Stomach (tissue), 8 donors: ENCODE measurements at regions not wholly inside any gene's neighbourhood (a gene's known extent, or its start where the extent isn't known, plus 50 kb on each side); places are given as distances from the start of the nearest gene placed in this dataset.

ENCODE experiments used
- DNase-seq, 2 donors: peaks; one replicate each; pipeline versions ENCODE4 v3.0.0 to v3.0.0-alpha.2; 2013 to 2019
- H3K27ac ChIP-seq, 5 donors: fragments of 200-600 bp in 4 of 5; sonication (generic) in 4 of 5; one replicate each; pipeline ENCODE4 v1.5.1; 2013 to 2019; ENCODE audit warnings: mild to moderate bottlenecking in 1 of 5, moderate library complexity in 1 of 5
- H3K27me3 ChIP-seq, 3 donors: fragments of 200-600 bp; sonication (generic); one replicate each; pipeline ENCODE4 v1.5.1; 2017 to 2019; ENCODE audit warnings: mixed run types in 1 of 3
- H3K36me3 ChIP-seq, 4 donors: fragments of 200-600 bp; sonication (generic); 1 replicate in 3 of 4; 2 replicates in 1 of 4; pipeline ENCODE4 v1.5.1; 2016 to 2019
- H3K4me1 ChIP-seq, 4 donors: fragments of 200-600 bp; sonication (generic); one replicate each; pipeline ENCODE4 v1.5.1; 2016 to 2019
- H3K4me3 ChIP-seq, 4 donors: fragments of 200-600 bp; sonication (generic) in 3 of 4; one replicate each; pipeline ENCODE4 v1.5.1; 2016 to 2019; ENCODE audit warnings: mild to moderate bottlenecking in 1 of 4
- H3K9me3 ChIP-seq, 4 donors: fragments of 200-600 bp; sonication (generic); one replicate each; pipeline ENCODE4 v1.5.1; 2016 to 2019
- CTCF ChIP-seq, 7 experiments: fragments of 450-650 bp in 4 of 7; fragments of 200-600 bp in 3 of 7; sonication (generic) in 3 of 7; IDR thresholded peaks; one replicate each; pipeline ENCODE4 v1.5.1; 2016 to 2019; ENCODE audit warnings: antibody characterized with exemption in 7 of 7, control low read depth in 2 of 7, mild to moderate bottlenecking in 1 of 7
- EP300 ChIP-seq: sonication (generic); formaldehyde crosslinking; IDR thresholded peaks from one replicate; pipeline ENCODE4 v1.6.1; 2017; ENCODE audit warnings: antibody characterized with exemption
- POLR2A ChIP-seq, 4 donors: fragments of 450-650 bp; IDR thresholded peaks; one replicate each; pipeline ENCODE4 v1.6.1; 2016; ENCODE audit warnings: antibody characterized with exemption in 4 of 4, control low read depth in 2 of 4, mild to moderate bottlenecking in 1 of 4, moderate library complexity in 1 of 4
- POLR2AphosphoS5 ChIP-seq, 3 donors: sonication (generic); formaldehyde crosslinking; IDR thresholded peaks; one replicate each; pipeline ENCODE4 v1.6.1; 2016; ENCODE audit warnings: antibody characterized with exemption in 3 of 3
- WGBS, 5 donors: extraction: QIAGEN DNeasy Blood & Tissue Kit in 3 of 5; methylation state at CpG; one replicate each; pipeline versions ENCODE4 v1.1.5 to v1.1.7; 2013 to 2018; 5-methylcytosine and 5-hydroxymethylcytosine counted together
- intact Hi-C: fragments of 100-400 bp; cut with DNase I; formaldehyde crosslinking; loops from one replicate; pipeline ENCODE4 v1.15.1; 2023; ENCODE audit warnings: low total_unique reads
- donor health status: healthy with polysubstance abuse.
- donor health status: Bipolar disorder and iron deficiency.
- donor health status: healthy.

GRCh38 chr4:125948021-125948420, 633.3 kb downstream of the FAT4 start:
- WGBS, 5 donors: 58 to 79% (median 74%) methylated on average over 4 of the region's 4 CpGs
- H3K27me3 ChIP-seq: no peaks in the 10 kb centered on the region
- TF ChIP-seq POLR2A (IDR thresholded peaks at IDR 0.05) (no peak), EP300 (no peak), POLR2AphosphoS5 (IDR thresholded peaks at IDR 0.05) (no peak), CTCF (IDR thresholded peaks at IDR 0.05) (no peak)
- no peaks in the 10 kb centered on the region for H3K4me1 ChIP-seq
- intact Hi-C loops: no loop called here
- H3K36me3 ChIP-seq: no peaks in the 10 kb centered on the region
- H3K4me3 ChIP-seq: no peak overlapping the region
- H3K27ac ChIP-seq: no peak overlapping the region
- peak in 1 of 2 donors; percentile 5 for DNase-seq
- H3K9me3 ChIP-seq: no peaks in the 10 kb centered on the region

DNA sequence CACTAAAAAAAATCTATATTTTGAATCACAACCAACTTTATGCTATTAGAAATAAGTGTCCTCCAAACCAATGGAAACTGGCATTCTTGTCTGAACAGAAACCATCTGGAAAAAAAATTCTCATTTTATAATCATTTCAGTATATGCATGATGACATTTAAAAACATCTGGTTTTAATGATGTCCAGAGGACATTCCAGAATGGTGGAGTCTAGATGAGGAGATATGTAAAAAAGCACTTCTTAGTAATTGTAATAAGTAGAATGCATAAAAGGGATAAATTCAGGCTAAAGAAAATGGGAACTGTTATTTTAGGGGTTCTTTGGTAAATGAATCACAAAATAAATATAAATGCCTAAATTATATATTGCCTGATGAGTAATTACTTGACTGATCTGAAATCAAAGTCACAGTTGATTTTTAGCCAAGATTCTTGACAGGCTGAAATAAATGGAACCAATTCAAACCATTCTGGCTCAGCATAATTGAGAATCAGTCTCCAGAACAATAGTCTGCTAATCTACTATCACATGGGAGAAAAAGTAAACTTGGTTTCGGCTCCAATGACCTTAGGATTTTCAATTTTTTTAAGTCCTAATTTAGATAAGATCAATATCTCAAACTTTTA, 636.6 kb downstream of the FAT4 start:
- Histone ChIP-seq H3K4me1 (no peaks in the 10 kb centered on the region), H3K4me3 (no peak overlapping the region), H3K27me3 (no peaks in the 10 kb centered on the region), H3K9me3 (no peaks in the 10 kb centered on the region), H3K36me3 (no peaks in the 10 kb centered on the region), H3K27ac (no peak overlapping the region)
- intact Hi-C loops: no loop called here
- WGBS, 5 donors: 28 to 48% (median 36%) methylated on average over 1 of the region's 1 CpG
- DNase-seq: peak in 1 of 2 donors; percentile 30
- TF ChIP-seq POLR2AphosphoS5 (IDR thresholded peaks at IDR 0.05): no peak
- no peak for TF ChIP-seq CTCF (IDR thresholded peaks at IDR 0.05)
- TF ChIP-seq EP300: no peak
- no peak for TF ChIP-seq POLR2A (IDR thresholded peaks at IDR 0.05)

- no peak for DNase-seq
- Histone ChIP-seq H3K27me3 (no peaks in the 10 kb centered on the region), H3K9me3 (no peaks in the 10 kb centered on the region), H3K4me3 (no peak overlapping the region), H3K27ac (no peak overlapping the region), H3K36me3 (no peaks in the 10 kb centered on the region), H3K4me1 (no peaks in the 10 kb centered on the region)
- TF ChIP-seq CTCF (IDR thresholded peaks at IDR 0.05) (no peak), POLR2A (IDR thresholded peaks at IDR 0.05) (no peak), POLR2AphosphoS5 (IDR thresholded peaks at IDR 0.05) (no peak), EP300 (no peak)
- intact Hi-C loops: no loop called here
Observed at GRCh38 chr4:125952631-125953030, 637.9 kb downstream of the FAT4 start.

DNA sequence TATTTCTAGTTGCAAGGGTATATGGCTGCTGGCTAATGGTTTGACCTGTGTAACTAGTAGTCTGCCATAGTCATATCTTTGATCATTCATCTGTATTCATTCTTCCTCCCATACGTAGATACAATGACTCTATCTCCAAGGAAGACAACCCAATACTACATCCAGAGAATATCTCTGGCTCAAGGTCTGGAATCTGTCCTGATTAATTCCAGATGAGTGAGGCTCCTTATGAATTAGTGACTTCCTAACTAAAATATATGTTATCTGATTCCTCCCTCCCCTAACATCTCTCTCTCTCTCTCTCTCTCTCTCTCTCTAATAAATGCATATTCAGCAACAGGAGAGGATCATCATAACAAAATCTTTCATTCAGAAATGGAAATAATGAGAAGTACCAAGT, 641.5 kb downstream of the FAT4 start:
- WGBS, 5 donors: 75 to 100% (median 89%) methylated on average over 1 of the region's 1 CpG
- DNase-seq: no peak
- Histone ChIP-seq H3K27ac (no peak overlapping the region), H3K27me3 (no peaks in the 10 kb centered on the region), H3K4me3 (no peak overlapping the region), H3K4me1 (no peaks in the 10 kb centered on the region), H3K9me3 (no peaks in the 10 kb centered on the region), H3K36me3 (no peaks in the 10 kb centered on the region)
- TF ChIP-seq POLR2AphosphoS5 (IDR thresholded peaks at IDR 0.05) (no peak), CTCF (IDR thresholded peaks at IDR 0.05) (no peak), POLR2A (IDR thresholded peaks at IDR 0.05) (no peak), EP300 (no peak)
- intact Hi-C loops: no loop called here
